ENCODE measurements at regions not wholly inside any gene's neighbourhood (a gene's known extent, or its start where the extent isn't known, plus 50 kb on each side); places are given as distances from the start of the nearest gene placed in this dataset.

DNA sequence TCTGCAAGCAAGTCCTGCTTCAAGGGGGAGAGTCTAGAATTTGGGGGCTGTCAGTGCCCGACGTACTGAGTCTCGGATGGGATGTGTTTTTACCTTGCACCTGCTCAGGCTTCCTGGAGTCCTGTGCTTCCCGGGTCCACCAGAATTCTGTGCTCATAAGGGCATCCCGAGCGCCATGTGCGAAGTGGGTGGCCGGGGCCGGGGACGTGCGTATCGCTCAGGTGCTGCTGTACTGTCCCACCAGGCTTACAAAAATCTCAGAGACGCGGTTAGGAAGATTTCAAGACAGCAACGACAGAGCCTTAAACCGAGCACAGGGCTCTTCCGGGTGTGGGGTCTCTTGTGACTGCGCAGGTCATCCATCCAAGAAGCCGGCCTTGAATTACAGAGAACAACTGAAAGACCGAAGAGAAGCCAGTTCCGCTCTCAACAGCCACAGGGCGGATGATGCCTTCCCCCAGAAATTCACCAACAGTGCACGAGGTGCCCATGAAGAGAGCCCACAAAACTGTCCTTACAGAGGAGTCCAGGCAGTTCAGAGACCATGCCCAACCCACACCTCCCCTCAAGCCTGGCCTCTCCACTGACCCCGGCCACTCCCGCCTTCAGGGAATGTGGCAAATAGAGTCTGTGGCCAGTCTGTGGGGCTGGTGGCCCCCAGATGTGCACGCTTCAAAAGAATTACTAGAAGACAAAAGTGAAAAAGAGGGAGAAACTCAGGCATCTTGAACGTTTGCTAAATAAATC, 104.7 kb downstream of the PXDC1 start:
- Histone ChIP-seq H3K36me3 (no peaks in the 10 kb centered on the region), H3K9me3 (no peaks in the 10 kb centered on the region), H3K27me3 (replicated peaks in 1 of 7) (peaks cover 0 to 18% (median 0%) of the 10 kb centered on the region in 7 donors), H3K4me1 (no peaks in the 10 kb centered on the region), H3K27ac (no peak overlapping the region), H3K4me3 (no peak overlapping the region)
- 88 to 93% (median 91%) methylated on average over 27 of the region's 27 CpGs for WGBS, 5 donors
- intact Hi-C loops (cut with DNase I; ENCODE audit: low total_unique reads), result no loop called here
- no peak for TF ChIP-seq POLR2AphosphoS5 (IDR thresholded peaks at IDR 0.05)
- TF ChIP-seq, protein P1, sequence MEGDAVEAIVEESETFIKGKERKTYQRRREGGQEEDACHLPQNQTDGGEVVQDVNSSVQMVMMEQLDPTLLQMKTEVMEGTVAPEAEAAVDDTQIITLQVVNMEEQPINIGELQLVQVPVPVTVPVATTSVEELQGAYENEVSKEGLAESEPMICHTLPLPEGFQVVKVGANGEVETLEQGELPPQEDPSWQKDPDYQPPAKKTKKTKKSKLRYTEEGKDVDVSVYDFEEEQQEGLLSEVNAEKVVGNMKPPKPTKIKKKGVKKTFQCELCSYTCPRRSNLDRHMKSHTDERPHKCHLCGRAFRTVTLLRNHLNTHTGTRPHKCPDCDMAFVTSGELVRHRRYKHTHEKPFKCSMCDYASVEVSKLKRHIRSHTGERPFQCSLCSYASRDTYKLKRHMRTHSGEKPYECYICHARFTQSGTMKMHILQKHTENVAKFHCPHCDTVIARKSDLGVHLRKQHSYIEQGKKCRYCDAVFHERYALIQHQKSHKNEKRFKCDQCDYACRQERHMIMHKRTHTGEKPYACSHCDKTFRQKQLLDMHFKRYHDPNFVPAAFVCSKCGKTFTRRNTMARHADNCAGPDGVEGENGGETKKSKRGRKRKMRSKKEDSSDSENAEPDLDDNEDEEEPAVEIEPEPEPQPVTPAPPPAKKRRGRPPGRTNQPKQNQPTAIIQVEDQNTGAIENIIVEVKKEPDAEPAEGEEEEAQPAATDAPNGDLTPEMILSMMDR (IDR thresholded peaks at IDR 0.05 in 8 of 11, conservative IDR thresholded peaks at IDR 0.05 in 3 of 11), result no peak
- no peak for DNase-seq

- no peak for TF ChIP-seq POLR2AphosphoS5 (IDR thresholded peaks at IDR 0.05)
- TF ChIP-seq, protein P1 (IDR thresholded peaks at IDR 0.05 in 8 of 11, conservative IDR thresholded peaks at IDR 0.05 in 3 of 11), result no peak
- TF ChIP-seq POLR2A (IDR thresholded peaks at IDR 0.05), result no peak
- no peak for DNase-seq
- H3K9me3 ChIP-seq, result no peaks in the 10 kb centered on the region
- H3K36me3 ChIP-seq, result no peaks in the 10 kb centered on the region
- H3K4me1 ChIP-seq, result no peaks in the 10 kb centered on the region
- no peak overlapping the region for H3K27ac ChIP-seq
- no peak overlapping the region for H3K4me3 ChIP-seq
- intact Hi-C loops (cut with DNase I; ENCODE audit: low total_unique reads), result no loop called here
- H3K27me3 ChIP-seq (replicated peaks in 1 of 7), result peaks cover 0 to 16% (median 0%) of the 10 kb centered on the region in 7 donors
- 87 to 92% (median 88%) methylated on average over 6 of the region's 6 CpGs for WGBS, 5 donors
These were observed 106.8 kb downstream of the PXDC1 start for GRCh38 chr6:3644739-3645012.

GRCh38 chr6:3643921-3644738, 107.4 kb downstream of the PXDC1 start:
- Histone ChIP-seq H3K4me3 (no peak overlapping the region), H3K27me3 (replicated peaks in 1 of 7) (peaks cover 0 to 16% (median 0%) of the 10 kb centered on the region in 7 donors), H3K36me3 (no peaks in the 10 kb centered on the region), H3K9me3 (no peaks in the 10 kb centered on the region), H3K4me1 (no peaks in the 10 kb centered on the region), H3K27ac (no peak overlapping the region)
- WGBS, 5 donors, result 80 to 94% (median 90%) methylated on average over 10 of the region's 10 CpGs
- intact Hi-C loops (cut with DNase I; ENCODE audit: low total_unique reads), result no loop called here
- no peak for TF ChIP-seq POLR2A (IDR thresholded peaks at IDR 0.05)
- TF ChIP-seq POLR2AphosphoS5 (IDR thresholded peaks at IDR 0.05), result no peak
- TF ChIP-seq, protein P1 (IDR thresholded peaks at IDR 0.05 in 8 of 11, conservative IDR thresholded peaks at IDR 0.05 in 3 of 11), result no peak
- no peak for DNase-seq

DNA sequence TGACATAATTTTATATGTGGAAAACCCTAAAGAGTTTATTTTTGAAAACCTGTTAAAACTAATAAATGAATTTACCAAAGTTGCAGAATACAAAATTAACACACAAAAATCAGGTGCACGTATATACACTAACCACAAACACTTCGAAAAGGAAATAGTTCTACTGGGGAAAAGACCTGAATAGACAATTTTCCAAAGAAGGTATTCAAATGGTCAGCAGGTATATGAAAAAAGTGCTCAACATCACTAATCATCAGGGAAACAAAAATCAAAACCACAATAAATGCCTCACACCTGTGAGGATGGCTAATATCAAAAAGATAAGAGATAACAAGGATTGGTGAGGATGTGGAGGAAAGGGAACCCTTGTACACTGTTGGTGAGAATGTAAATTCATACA, 110.6 kb downstream of the PXDC1 start:
- Histone ChIP-seq H3K27ac (no peak overlapping the region), H3K4me3 (no peak overlapping the region), H3K9me3 (peaks cover 0 to 4% (median 0%) of the 10 kb centered on the region in 8 donors), H3K36me3 (no peaks in the 10 kb centered on the region), H3K4me1 (no peaks in the 10 kb centered on the region), H3K27me3 (replicated peaks in 1 of 7) (peaks cover 0 to 10% (median 0%) of the 10 kb centered on the region in 7 donors)
- intact Hi-C loops (cut with DNase I; ENCODE audit: low total_unique reads), result no loop called here
- TF ChIP-seq, protein P1 (IDR thresholded peaks at IDR 0.05 in 8 of 11, conservative IDR thresholded peaks at IDR 0.05 in 3 of 11), result no peak
- TF ChIP-seq POLR2A (IDR thresholded peaks at IDR 0.05), result no peak
- TF ChIP-seq POLR2AphosphoS5 (IDR thresholded peaks at IDR 0.05), result no peak
- WGBS, 5 donors, result 73 to 86% (median 83%) methylated on average over 2 of the region's 2 CpGs
- DNase-seq, result no peak

Data from spleen (tissue), 11 donors.